WTC11 (cell line): ENCODE measurements at regions not wholly inside any gene's neighbourhood (a gene's known extent, or its start where the extent isn't known, plus 50 kb on each side); places are given as distances from the start of the nearest gene placed in this dataset.

ENCODE experiments used
- ATAC-seq: fragments of 200-7000 bp; cut with Tn5 transposase; 2 replicates; pipeline ENCODE4 v1.10.0; 2021; ENCODE audit warnings: mild to moderate bottlenecking, moderate library complexity
- CTCF ChIA-PET: fragments of 300-600 bp; sonication (Branson Sonifier 250); formaldehyde crosslinking; loops from one replicate; lab custom pipeline; 2021; ENCODE audit warnings: antibody characterized with exemption; lab: Charles Lee
- POLR2A ChIA-PET: fragments of 350-600 bp; sonication (Branson Sonifier 250); formaldehyde crosslinking; loops from one replicate; lab custom pipeline; 2021; ENCODE audit warnings: antibody characterized with exemption; lab: Charles Lee
- DNase-seq: peaks from one replicate; pipeline ENCODE4 v3.0.0; 2021; ENCODE audit warnings: low spot score
- H3K27ac Mint-ChIP-seq: 2 replicates; pipeline ENCODE4 v1.8.0; 2021; ENCODE audit warnings: mixed read lengths
- H3K27me3 Mint-ChIP-seq: 2 replicates; pipeline ENCODE4 v1.8.0; 2021; ENCODE audit warnings: low read depth, mild to moderate bottlenecking, moderate library complexity, mixed read lengths
- H3K36me3 Mint-ChIP-seq: 2 replicates; pipeline ENCODE4 v1.8.0; 2021; ENCODE audit warnings: mixed read lengths
- H3K4me1 Mint-ChIP-seq: 2 replicates; pipeline ENCODE4 v1.8.0; 2022; ENCODE audit warnings: mixed read lengths
- H3K4me3 Mint-ChIP-seq: 2 replicates; pipeline ENCODE4 v1.8.0; 2021; ENCODE audit warnings: mild to moderate bottlenecking, moderate library complexity, mixed read lengths
- H3K9me3 Mint-ChIP-seq: 2 replicates; pipeline ENCODE4 v1.8.0; 2021; ENCODE audit warnings: mixed read lengths
- AR ChIP-seq: fragments of 250-450 bp; sonication (Bioruptor Pico); IDR thresholded peaks from 2 replicates; pipeline ENCODE4 v1.9.0; 2021; ENCODE audit warnings: mild to moderate bottlenecking
- CBFB ChIP-seq: sonication (generic); formaldehyde crosslinking; IDR thresholded peaks from 2 replicates; pipeline ENCODE4 v1.8.1; 2022; ENCODE audit warnings: mild to moderate bottlenecking, low read depth, missing genetic modification reagents
- CREB1 ChIP-seq: sonication (generic); formaldehyde crosslinking; IDR thresholded peaks from 2 replicates; pipeline ENCODE4 v1.8.0; 2023; ENCODE audit warnings: mild to moderate bottlenecking, missing genetic modification reagents
- CREM ChIP-seq: sonication (generic); formaldehyde crosslinking; IDR thresholded peaks from 2 replicates; pipeline ENCODE4 v1.8.1; 2022; ENCODE audit warnings: mild to moderate bottlenecking, missing genetic modification reagents, moderate library complexity
- E2F1 ChIP-seq: sonication (generic); formaldehyde crosslinking; IDR thresholded peaks from 2 replicates; pipeline ENCODE4 v1.8.0; 2022; ENCODE audit warnings: mild to moderate bottlenecking, missing genetic modification reagents
- EMX1 ChIP-seq: fragments of 250-450 bp; sonication (Bioruptor Pico); IDR thresholded peaks from 2 replicates; pipeline ENCODE4 v1.8.0; 2021; ENCODE audit warnings: mild to moderate bottlenecking
- ERG ChIP-seq: fragments of 250-450 bp; sonication (Bioruptor Pico); IDR thresholded peaks from 2 replicates; pipeline ENCODE4 v1.8.0; 2021; ENCODE audit warnings: mild to moderate bottlenecking
- FOXK1 ChIP-seq: sonication (generic); formaldehyde crosslinking; IDR thresholded peaks from 2 replicates; pipeline ENCODE4 v1.8.0; 2022; ENCODE audit warnings: mild to moderate bottlenecking, moderate library complexity, missing genetic modification reagents
- GABPB1 ChIP-seq: sonication (generic); formaldehyde crosslinking; IDR thresholded peaks from 2 replicates; pipeline ENCODE4 v1.8.1; 2023; ENCODE audit warnings: mild to moderate bottlenecking, missing genetic modification reagents
- IRF1 ChIP-seq: sonication (generic); formaldehyde crosslinking; IDR thresholded peaks from 2 replicates; pipeline ENCODE4 v1.8.0; 2023; ENCODE audit warnings: missing genetic modification reagents
- KAT7 ChIP-seq: sonication (generic); formaldehyde crosslinking; IDR thresholded peaks from 2 replicates; pipeline ENCODE4 v1.8.1; 2023; ENCODE audit warnings: missing genetic modification reagents, mild to moderate bottlenecking, borderline replicate concordance
- MLX ChIP-seq: sonication (generic); formaldehyde crosslinking; IDR thresholded peaks from 2 replicates; pipeline ENCODE4 v1.8.1; 2023; ENCODE audit warnings: mild to moderate bottlenecking, missing genetic modification reagents, moderate library complexity
- MXD4 ChIP-seq: fragments of 250-450 bp; sonication (Bioruptor Pico); IDR thresholded peaks from 2 replicates; pipeline ENCODE4 v1.8.0; 2021; ENCODE audit warnings: mild to moderate bottlenecking, moderate library complexity, borderline replicate concordance
- NFATC4 ChIP-seq: fragments of 250-450 bp; sonication (Bioruptor Pico); IDR thresholded peaks from 2 replicates; pipeline ENCODE4 v1.9.0; 2021; ENCODE audit warnings: mild to moderate bottlenecking
- NR2C2 ChIP-seq: sonication (generic); formaldehyde crosslinking; IDR thresholded peaks from 2 replicates; pipeline ENCODE4 v1.8.0; 2022; ENCODE audit warnings: mild to moderate bottlenecking, missing genetic modification reagents
- RORB ChIP-seq: fragments of 250-450 bp; sonication (Bioruptor Pico); IDR thresholded peaks from 2 replicates; pipeline ENCODE4 v1.9.0; 2021; ENCODE audit warnings: mild to moderate bottlenecking
- SMAD4 ChIP-seq: sonication (generic); formaldehyde crosslinking; IDR thresholded peaks from 2 replicates; pipeline ENCODE4 v1.8.0; 2022; ENCODE audit warnings: mild to moderate bottlenecking, missing genetic modification reagents
- ZNF138 ChIP-seq: sonication (generic); formaldehyde crosslinking; conservative IDR thresholded peaks from 2 replicates; pipeline ENCODE4 v1.8.1; 2022; ENCODE audit warnings: mild to moderate bottlenecking, moderate library complexity, missing genetic modification reagents
- ZNF219 ChIP-seq: sonication (generic); formaldehyde crosslinking; IDR thresholded peaks from 2 replicates; pipeline ENCODE4 v1.8.0; 2023; ENCODE audit warnings: missing genetic modification reagents, mild to moderate bottlenecking, borderline replicate concordance
- ZNF232 ChIP-seq: sonication (generic); formaldehyde crosslinking; IDR thresholded peaks from 2 replicates; pipeline ENCODE4 v1.8.0; 2022; ENCODE audit warnings: mild to moderate bottlenecking, missing genetic modification reagents
- ZNF263 ChIP-seq: sonication (generic); formaldehyde crosslinking; IDR thresholded peaks from 2 replicates; pipeline ENCODE4 v1.8.1; 2022; ENCODE audit warnings: low read depth, mild to moderate bottlenecking, moderate library complexity, missing genetic modification reagents
- ZNF416 ChIP-seq: fragments of 250-450 bp; sonication (Bioruptor Pico); IDR thresholded peaks from 2 replicates; pipeline ENCODE4 v1.9.0; 2021; ENCODE audit warnings: mild to moderate bottlenecking, inconsistent platforms
- ZNF512 ChIP-seq: sonication (generic); formaldehyde crosslinking; IDR thresholded peaks from 2 replicates; pipeline ENCODE4 v1.8.1; 2022; ENCODE audit warnings: missing genetic modification reagents, borderline replicate concordance

- H3K4me3 Mint-ChIP-seq = no peak overlapping the region
- DNase-seq (no peak), ATAC-seq (no peak)
- POLR2A ChIA-PET = no interaction called here
- CTCF ChIA-PET = no interaction called here
- H3K27me3 Mint-ChIP-seq = peaks cover 59% of the 10 kb centered on the region
- peaks cover 29% of the 10 kb centered on the region for H3K36me3 Mint-ChIP-seq
- no peak for TF ChIP-seq CREB1 (CRISPR knock-in tag)
- TF ChIP-seq CBFB (CRISPR knock-in tag) = no peak
- no peak for TF ChIP-seq CREM (CRISPR knock-in tag)
- TF ChIP-seq ZNF219 (CRISPR knock-in tag) = no peak
- no peak for TF ChIP-seq ZNF416
- TF ChIP-seq AR (CRISPR knock-in tag) = no peak
- TF ChIP-seq FOXK1 = no peak
- no peak for TF ChIP-seq E2F1
- no peak for TF ChIP-seq IRF1 (CRISPR knock-in tag)
- no peak for TF ChIP-seq ZNF138
- no peak for TF ChIP-seq ERG (CRISPR knock-in tag)
- no peak for TF ChIP-seq RORB (CRISPR knock-in tag)
- no peak for TF ChIP-seq NR2C2 (CRISPR knock-in tag)
- no peak overlapping the region for H3K27ac Mint-ChIP-seq
- peaks cover 9% of the 10 kb centered on the region for H3K4me1 Mint-ChIP-seq
- H3K9me3 Mint-ChIP-seq = peaks cover 48% of the 10 kb centered on the region
Measured at GRCh38 chr20:60652615-60653014, 599.4 kb upstream of the CDH4 start.

- Mint-ChIP-seq H3K4me3 (no peak overlapping the region), H3K27ac (no peak overlapping the region), H3K9me3 (peaks cover 43% of the 10 kb centered on the region)
- no peak for TF ChIP-seq ZNF263
- TF ChIP-seq GABPB1 (CRISPR knock-in tag) = no peak
- TF ChIP-seq MXD4 (CRISPR knock-in tag) = no peak
- no peak for TF ChIP-seq MLX (CRISPR knock-in tag)
- TF ChIP-seq, all 79 proteins: peak for 0
- CTCF ChIA-PET = no interaction called here
- no peak for DNase-seq
- Mint-ChIP-seq H3K4me1 (peaks cover 14% of the 10 kb centered on the region), H3K36me3 (peaks cover 29% of the 10 kb centered on the region), H3K27me3 (peaks cover 63% of the 10 kb centered on the region)
- no peak for ATAC-seq
- POLR2A ChIA-PET = no interaction called here
Measured at GRCh38 chr20:60653111-60653845, 598.8 kb upstream of the CDH4 start.

- Mint-ChIP-seq H3K27ac (no peak overlapping the region), H3K27me3 (peaks cover 38% of the 10 kb centered on the region), H3K4me3 (no peak overlapping the region), H3K9me3 (peaks cover 28% of the 10 kb centered on the region), H3K36me3 (peaks cover 20% of the 10 kb centered on the region), H3K4me1 (peaks cover 43% of the 10 kb centered on the region)
- ChIA-PET POLR2A (no interaction called here), CTCF (no interaction called here)
- no peak for ATAC-seq
- no peak for DNase-seq
- TF ChIP-seq NFATC4 (CRISPR knock-in tag) = no peak
- TF ChIP-seq EMX1 (CRISPR knock-in tag) = no peak
- TF ChIP-seq ZNF512 = no peak
- no peak for TF ChIP-seq KAT7 (CRISPR knock-in tag)
- TF ChIP-seq ZNF232 (CRISPR knock-in tag) = no peak
- no peak for TF ChIP-seq SMAD4 (CRISPR knock-in tag)
Measured at GRCh38 chr20:60658681-60659080, 593.4 kb upstream of the CDH4 start.
